ENCODE measurements at regions not wholly inside any gene's neighbourhood (a gene's known extent, or its start where the extent isn't known, plus 50 kb on each side); places are given as distances from the start of the nearest gene placed in this dataset.

- TF ChIP-seq CTCF (IDR thresholded peaks at IDR 0.05; ENCODE audit: insufficient read depth, low read length, poor library complexity, severe bottlenecking), result no peak
- no peak for TF ChIP-seq EZH2phosphoT487 (conservative IDR thresholded peaks at IDR 0.05; ENCODE audit: low read length)
These were observed 195.7 kb upstream of the FANCL start for GRCh38 chr2:58436872-58437271.
